ENCODE measurements at regions not wholly inside any gene's neighbourhood (a gene's known extent, or its start where the extent isn't known, plus 50 kb on each side); places are given as distances from the start of the nearest gene placed in this dataset.

DNA sequence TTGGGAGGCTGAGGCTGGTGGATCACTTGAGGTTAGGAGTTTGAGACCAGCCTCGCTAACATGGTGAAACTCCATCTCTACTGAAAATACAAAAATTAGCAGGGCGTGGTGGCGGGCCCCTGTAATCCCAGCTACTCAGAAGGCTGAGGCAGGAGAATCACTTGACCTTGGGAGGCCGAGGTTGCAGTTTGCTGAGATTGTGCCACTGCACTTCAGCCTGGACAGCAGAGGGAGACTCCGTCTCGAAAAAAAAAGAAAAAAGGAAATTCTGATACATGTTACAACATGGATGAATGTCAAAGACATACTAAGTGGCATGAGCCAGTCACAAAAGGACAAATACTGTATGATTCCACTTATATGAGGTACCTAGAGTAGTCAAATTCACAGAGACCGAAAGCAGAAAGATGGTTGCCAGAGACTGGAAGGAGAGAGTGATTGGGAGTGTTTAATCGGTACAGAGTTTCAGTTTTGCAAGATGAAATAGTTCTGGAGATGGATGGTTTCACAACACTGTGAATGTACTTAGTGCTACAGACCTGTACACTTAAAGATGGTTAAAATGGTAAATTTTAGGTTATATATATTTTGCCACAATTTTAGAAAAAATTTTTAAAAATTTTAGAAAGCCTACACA is 92.3 kb downstream of the BLID start:
- Histone ChIP-seq H4K20me1 (ENCODE audit: insufficient read depth) (no peaks in the 10 kb centered on the region), H3K79me2 (replicated peaks; ENCODE audit: insufficient read depth, low read length) (no peaks in the 10 kb centered on the region), H3K9me2 (ENCODE audit: insufficient read depth, low read length) (no peaks in the 10 kb centered on the region), H3K27me3 (ENCODE audit: insufficient read depth, low read depth, low read length) (no peaks in the 10 kb centered on the region), H3K4me3 (ENCODE audit: low read length) (no peak overlapping the region), H2AFZ (ENCODE audit: low read depth, low read length) (no peak overlapping the region), H3K27ac (ENCODE audit: low read length) (no peak overlapping the region), H3K4me2 (ENCODE audit: low read length) (no peak overlapping the region), H3F3A (ENCODE audit: insufficient read depth, low read length, poor library complexity, severe bottlenecking) (no peaks in the 10 kb centered on the region), H3K9ac (ENCODE audit: low read length) (no peak overlapping the region), H3K9me3 (ENCODE audit: low read length) (no peaks in the 10 kb centered on the region), H3K36me3 (ENCODE audit: insufficient read depth, low read length) (no peaks in the 10 kb centered on the region)
- no peak for TF ChIP-seq TAF1 (IDR thresholded peaks at IDR 0.05; ENCODE audit: low read depth)
- TF ChIP-seq MXI1 (conservative IDR thresholded peaks at IDR 0.05; ENCODE audit: poor library complexity, severe bottlenecking): no peak
- no peak for TF ChIP-seq SMC3 (conservative IDR thresholded peaks at IDR 0.05; ENCODE audit: poor library complexity)
- TF ChIP-seq EP300 (conservative IDR thresholded peaks at IDR 0.05; ENCODE audit: poor library complexity, severe bottlenecking): no peak
- TF ChIP-seq, protein P1, sequence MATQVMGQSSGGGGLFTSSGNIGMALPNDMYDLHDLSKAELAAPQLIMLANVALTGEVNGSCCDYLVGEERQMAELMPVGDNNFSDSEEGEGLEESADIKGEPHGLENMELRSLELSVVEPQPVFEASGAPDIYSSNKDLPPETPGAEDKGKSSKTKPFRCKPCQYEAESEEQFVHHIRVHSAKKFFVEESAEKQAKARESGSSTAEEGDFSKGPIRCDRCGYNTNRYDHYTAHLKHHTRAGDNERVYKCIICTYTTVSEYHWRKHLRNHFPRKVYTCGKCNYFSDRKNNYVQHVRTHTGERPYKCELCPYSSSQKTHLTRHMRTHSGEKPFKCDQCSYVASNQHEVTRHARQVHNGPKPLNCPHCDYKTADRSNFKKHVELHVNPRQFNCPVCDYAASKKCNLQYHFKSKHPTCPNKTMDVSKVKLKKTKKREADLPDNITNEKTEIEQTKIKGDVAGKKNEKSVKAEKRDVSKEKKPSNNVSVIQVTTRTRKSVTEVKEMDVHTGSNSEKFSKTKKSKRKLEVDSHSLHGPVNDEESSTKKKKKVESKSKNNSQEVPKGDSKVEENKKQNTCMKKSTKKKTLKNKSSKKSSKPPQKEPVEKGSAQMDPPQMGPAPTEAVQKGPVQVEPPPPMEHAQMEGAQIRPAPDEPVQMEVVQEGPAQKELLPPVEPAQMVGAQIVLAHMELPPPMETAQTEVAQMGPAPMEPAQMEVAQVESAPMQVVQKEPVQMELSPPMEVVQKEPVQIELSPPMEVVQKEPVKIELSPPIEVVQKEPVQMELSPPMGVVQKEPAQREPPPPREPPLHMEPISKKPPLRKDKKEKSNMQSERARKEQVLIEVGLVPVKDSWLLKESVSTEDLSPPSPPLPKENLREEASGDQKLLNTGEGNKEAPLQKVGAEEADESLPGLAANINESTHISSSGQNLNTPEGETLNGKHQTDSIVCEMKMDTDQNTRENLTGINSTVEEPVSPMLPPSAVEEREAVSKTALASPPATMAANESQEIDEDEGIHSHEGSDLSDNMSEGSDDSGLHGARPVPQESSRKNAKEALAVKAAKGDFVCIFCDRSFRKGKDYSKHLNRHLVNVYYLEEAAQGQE (IDR thresholded peaks at IDR 0.05; ENCODE audit: borderline replicate concordance): no peak
- TF ChIP-seq, protein P2, sequence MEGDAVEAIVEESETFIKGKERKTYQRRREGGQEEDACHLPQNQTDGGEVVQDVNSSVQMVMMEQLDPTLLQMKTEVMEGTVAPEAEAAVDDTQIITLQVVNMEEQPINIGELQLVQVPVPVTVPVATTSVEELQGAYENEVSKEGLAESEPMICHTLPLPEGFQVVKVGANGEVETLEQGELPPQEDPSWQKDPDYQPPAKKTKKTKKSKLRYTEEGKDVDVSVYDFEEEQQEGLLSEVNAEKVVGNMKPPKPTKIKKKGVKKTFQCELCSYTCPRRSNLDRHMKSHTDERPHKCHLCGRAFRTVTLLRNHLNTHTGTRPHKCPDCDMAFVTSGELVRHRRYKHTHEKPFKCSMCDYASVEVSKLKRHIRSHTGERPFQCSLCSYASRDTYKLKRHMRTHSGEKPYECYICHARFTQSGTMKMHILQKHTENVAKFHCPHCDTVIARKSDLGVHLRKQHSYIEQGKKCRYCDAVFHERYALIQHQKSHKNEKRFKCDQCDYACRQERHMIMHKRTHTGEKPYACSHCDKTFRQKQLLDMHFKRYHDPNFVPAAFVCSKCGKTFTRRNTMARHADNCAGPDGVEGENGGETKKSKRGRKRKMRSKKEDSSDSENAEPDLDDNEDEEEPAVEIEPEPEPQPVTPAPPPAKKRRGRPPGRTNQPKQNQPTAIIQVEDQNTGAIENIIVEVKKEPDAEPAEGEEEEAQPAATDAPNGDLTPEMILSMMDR (IDR thresholded peaks at IDR 0.05; ENCODE audit: poor library complexity, severe bottlenecking): no peak
- no peak for TF ChIP-seq EZH2 (IDR thresholded peaks at IDR 0.05; ENCODE audit: borderline replicate concordance, insufficient read depth, low read length, poor library complexity, severe bottlenecking)
- TF ChIP-seq RAD21 (conservative IDR thresholded peaks at IDR 0.05): no peak
- TF ChIP-seq POLR2AphosphoS5 (IDR thresholded peaks at IDR 0.05): no peak

DNA sequence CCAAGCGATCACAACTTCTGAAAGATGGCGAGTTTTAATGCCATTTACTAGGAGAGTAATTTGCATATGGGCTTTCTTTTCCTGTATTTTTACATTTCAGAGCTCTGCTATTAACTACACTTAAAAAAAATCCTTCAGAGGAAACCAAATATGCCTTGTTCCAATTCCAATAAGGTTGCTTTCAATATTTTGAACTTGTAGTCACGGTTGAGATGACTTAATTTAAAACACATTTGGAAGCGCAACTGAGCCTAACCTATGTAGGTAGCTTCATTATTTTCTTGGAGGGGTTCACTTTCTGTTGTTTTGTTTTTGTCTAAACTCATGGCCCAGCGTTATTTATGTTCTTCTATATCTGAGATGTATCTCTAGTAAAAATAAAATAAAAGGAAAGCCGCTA is 93.4 kb downstream of the BLID start:
- Histone ChIP-seq H3K9me2 (ENCODE audit: insufficient read depth, low read length) (no peaks in the 10 kb centered on the region), H3K36me3 (ENCODE audit: insufficient read depth, low read length) (no peaks in the 10 kb centered on the region), H4K20me1 (ENCODE audit: insufficient read depth) (no peaks in the 10 kb centered on the region), H3K27ac (ENCODE audit: low read length) (no peak overlapping the region), H3K27me3 (ENCODE audit: insufficient read depth, low read depth, low read length) (no peaks in the 10 kb centered on the region), H3K9ac (ENCODE audit: low read length) (no peak overlapping the region), H3K4me2 (ENCODE audit: low read length) (no peak overlapping the region), H3K9me3 (ENCODE audit: low read length) (no peaks in the 10 kb centered on the region), H2AFZ (ENCODE audit: low read depth, low read length) (no peak overlapping the region), H3K79me2 (replicated peaks; ENCODE audit: insufficient read depth, low read length) (no peaks in the 10 kb centered on the region), H3F3A (ENCODE audit: insufficient read depth, low read length, poor library complexity, severe bottlenecking) (no peaks in the 10 kb centered on the region), H3K4me3 (ENCODE audit: low read length) (no peak overlapping the region)
- TF ChIP-seq MXI1 (conservative IDR thresholded peaks at IDR 0.05; ENCODE audit: poor library complexity, severe bottlenecking): no peak
- TF ChIP-seq EP300 (conservative IDR thresholded peaks at IDR 0.05; ENCODE audit: poor library complexity, severe bottlenecking): no peak
- no peak for TF ChIP-seq EZH2 (IDR thresholded peaks at IDR 0.05; ENCODE audit: borderline replicate concordance, insufficient read depth, low read length, poor library complexity, severe bottlenecking)

All from neural cell (in vitro differentiated cells).